M059J (cell line): ENCODE measurements at regions not wholly inside any gene's neighbourhood (a gene's known extent, or its start where the extent isn't known, plus 50 kb on each side); places are given as distances from the start of the nearest gene placed in this dataset.

Experiments used
- DNase-seq: peaks from one replicate; pipeline ENCODE4 v3.0.0-alpha.2; 2012; ENCODE audit warnings: low read depth

DNA sequence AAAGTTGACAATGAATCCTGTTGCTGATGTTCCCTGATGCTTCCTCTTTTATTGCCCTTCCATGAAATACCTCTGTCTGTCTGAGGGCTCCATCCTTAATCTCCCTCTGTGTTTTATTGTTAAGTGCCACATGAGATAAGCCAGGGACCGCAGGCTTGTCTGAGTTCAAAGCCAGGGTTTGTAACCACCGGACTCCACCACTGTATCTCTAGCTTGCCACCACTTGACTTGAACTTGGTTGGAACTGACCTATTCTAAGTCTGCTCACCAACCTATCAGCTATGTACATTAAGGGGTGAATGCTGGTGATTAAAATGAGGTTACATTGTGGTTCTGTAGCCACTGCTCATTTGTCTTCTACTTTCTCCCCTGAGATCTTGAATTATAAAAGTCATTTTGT lies 328.5 kb upstream of the ZEB2 start:
- DNase-seq: no peak

GRCh38 chr2:144847347-144848080 lies 327.6 kb upstream of the ZEB2 start:
- no peak for DNase-seq

DNA sequence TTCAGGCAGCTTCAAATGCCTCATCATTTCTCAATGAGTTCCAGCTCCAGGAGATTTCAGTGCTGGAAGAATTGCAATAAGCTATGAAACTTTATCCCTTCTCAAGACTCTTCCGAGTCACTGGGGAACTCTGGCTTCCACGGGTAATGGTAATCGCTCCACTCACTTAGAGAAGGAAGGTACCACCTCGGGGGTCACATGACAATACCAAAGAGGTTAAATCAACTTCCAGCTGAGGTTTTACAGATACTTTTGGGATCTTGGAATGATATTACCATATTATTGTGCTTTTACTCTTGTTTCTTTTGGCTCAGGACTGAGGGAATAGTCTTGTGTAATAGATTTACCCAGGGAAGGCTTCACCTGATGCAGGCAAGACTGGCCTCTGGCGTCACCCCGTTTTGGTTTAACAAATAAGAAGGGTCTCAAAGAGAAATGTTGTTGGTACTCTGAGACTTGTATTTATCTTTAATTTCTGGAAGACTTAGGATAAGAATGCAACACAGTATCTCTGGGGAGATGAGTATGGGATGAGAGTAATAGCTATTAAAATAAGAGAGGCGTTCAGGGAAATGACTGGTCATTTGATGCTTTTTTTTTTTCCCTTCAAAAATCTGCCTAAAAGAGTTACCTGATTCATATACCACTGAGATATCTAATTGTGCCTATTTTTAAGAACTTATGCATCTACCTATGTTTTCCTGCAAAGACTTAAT lies 316.9 kb upstream of the ZEB2 start:
- peak; percentile 38 for DNase-seq

DNA sequence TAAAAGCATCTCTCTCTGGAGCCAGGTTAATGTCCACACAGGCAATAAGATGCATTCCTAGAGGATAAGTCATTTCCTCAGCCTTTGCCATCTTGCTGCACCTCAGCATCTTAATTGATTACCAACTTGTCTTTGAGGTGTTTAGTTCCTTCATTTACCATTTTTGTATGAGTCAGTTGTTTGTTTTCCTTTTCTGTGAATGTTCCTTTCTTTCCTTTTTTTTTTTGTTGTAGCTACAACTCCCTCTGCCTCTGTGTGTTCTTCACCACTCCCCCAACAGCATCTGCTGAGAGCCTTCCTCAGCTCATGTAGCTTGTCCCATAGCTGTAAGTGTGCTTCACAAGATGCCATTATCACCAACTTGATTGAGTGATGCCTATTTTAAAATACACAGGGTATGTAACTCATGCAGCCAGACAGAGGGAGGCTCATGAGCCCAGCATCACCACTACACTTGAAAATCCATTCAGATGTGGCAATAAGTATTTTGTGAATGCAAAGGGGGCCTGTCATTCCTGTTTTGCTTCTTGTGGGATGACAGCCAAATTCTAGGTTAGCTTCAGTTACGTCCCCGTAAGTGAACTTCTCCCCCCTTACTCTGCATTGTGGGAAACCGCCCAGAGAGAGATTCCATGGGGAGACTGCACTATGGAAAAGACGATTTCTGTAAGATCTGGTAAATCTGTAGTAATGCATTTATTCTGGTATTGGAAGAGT lies 315.9 kb upstream of the ZEB2 start:
- peak; percentile 65 for DNase-seq

DNA sequence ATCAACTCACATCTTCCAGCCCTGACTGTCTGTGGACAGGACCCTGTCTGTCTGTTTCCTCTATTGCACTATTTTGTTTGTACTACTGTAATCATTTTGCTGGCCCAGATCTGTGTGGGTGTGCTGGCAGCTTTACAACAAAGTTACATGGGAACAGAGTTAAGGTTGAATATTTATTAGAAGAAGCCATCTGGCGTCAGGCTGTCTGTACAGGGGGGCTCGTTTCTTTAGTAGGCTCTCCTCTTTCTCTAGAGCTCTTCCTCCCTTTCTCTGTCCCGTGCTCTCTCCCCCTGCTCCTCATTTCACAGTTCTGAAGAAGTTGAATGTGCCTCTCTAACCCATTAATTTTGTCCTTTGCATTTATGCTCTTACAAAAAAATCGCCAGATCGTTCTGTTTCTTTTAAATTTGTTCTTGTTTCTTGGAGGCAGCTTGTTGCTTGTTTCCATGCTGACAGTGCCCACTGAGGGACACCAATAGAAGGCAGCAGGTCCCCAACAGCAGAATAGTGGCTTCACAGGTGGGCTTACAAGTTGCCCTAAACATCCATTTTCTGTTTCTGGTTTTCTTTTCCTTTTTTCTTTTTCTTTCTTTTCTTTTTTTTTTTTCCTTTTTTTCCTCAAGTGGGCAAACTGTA lies 315.2 kb upstream of the ZEB2 start:
- DNase-seq: peak; percentile 71

DNA sequence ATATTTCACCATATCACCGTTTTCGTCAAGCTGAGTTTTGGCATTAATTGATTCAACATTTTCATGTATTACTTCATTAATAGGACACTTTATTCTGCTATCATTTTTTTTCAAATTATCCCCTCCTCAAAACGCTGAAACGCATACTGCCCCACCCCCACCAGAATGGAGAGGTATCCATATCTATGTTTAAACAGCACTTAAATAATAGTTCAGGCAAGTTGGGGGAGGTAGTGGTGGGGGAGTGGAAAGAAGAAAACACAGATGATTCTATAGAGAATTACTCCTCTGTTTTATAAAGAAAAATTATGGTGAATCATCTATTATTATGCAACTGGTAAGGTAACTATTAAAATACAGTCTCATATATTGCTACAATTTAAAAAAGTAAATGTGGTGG lies 314.4 kb upstream of the ZEB2 start:
- DNase-seq: no peak

- no peak for DNase-seq
Observed at GRCh38 chr2:144833075-144833637, 313.2 kb upstream of the ZEB2 start.

DNA sequence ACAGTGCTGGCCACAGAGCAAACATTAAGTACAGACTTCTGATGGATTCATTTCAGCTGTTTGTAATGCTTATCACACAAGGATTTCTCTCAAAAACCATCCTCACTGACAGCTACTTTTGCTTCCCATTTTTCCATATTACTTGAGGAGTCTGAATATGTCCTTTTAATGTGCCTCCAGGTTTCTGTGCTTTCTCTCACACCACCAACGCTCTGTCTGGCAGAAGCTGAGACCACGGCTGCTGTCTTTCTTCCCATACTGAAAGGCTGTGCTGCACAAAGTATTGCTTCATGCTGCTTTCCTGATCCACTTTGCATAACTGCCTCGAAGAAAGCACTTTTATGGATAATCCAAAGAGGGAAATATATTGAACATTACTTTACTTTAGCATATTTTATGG lies 312.1 kb upstream of the ZEB2 start:
- no peak for DNase-seq

- DNase-seq: peak; percentile 59
Observed at GRCh38 chr2:144830543-144830942, 310.6 kb upstream of the ZEB2 start.

DNA sequence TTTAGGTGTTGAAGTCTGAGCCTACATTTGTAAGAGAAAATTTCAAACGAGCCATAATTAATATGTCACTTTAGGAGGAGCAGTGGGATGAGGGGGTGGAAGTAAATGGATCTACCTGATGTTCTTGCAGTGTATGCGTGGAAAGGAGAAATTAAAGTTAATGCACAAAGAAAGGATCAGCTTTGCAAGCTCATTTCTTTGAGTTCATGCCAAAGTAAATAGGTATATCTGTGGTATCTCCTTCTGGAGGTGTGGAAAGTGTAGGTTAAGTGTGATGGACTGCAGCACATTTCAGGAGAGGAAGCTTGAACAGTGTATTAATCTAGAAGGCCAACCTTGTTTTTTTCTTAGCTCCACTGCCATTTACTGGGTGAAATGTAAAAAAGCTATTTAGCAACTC lies 307.5 kb upstream of the ZEB2 start:
- DNase-seq: no peak

DNA sequence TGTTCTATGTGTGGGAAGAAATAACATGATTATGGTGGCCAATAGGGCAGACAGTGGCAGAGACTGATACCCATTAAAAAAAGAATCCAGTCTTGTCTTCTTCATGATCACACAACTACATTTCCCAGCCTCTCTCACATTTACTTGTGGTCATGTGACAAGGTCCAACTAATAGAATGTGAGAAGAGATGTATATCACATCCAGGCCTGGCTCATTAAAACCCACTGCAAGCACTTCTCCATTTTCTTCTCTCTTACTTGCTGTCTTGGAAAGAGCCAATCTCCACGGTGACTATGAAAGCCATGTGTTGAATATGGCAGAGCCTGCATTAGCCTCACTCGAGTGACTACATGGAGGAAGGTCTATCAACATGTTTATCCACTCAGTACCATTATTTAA lies 306.2 kb upstream of the ZEB2 start:
- no peak for DNase-seq

DNA sequence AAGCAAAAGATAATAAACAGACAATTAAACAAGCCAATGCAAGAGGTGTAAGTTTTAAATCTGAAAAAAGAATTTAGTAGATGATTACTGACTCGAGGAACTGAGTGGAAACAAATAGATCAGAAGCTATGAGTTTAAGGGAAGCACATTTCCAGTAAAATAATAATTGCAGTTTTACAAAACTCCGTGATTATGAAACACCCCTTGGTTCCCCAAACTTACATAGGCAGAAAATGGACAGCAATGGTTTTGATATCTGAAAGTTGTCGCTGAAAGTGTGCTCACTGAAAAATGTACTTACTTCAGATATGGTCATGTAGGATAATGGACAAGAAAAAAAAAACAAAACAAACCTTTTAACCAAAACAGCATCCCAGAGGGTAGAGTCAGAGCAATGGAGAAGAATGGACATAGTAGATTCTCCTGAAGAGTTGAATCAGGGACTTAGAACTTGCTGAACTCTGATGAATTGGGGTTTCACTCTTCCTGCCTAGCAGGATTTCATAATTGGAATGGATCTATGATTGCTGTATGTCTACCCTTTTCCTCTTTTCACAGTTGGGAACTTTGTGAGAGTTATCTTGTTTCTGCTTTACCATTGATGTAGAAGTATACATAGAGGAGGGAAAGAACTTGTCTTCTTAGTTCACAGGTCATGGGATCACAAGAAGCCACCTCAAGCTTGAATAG lies 305.6 kb upstream of the ZEB2 start:
- DNase-seq: no peak

DNA sequence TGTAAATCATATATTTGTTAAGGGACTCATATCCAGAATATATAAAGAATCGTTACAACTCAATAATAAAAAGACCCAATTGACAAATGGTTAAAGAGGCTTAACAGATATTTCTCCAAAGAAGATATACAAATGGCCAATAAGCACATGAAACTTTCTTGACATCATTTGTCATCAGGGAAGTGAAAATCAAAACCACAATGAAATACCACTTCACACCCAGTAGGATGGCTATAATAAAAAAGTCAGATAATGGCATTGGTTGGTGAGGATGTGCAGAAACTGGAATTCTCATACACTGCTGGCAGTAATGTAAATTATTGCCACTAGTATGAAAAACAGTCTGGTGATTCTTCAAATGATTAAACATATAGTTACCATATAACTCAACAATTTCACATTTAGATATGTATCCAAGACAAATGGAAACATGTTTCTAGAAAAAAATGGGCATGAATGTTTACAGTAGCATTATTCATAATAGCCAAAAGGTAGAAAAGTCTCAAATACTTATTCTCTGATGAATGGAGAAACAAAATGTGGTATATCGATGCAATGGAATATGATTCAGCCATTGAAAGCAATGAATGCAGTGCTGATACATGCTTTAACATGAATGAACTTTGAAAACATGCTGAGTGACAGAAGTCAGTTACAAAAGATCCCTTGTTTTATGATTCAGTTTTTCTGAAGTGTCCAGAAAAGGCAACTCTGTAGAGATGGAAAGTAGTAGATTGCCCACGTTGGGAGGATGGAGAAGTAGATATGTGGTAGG lies 304.6 kb upstream of the ZEB2 start:
- no peak for DNase-seq

DNA sequence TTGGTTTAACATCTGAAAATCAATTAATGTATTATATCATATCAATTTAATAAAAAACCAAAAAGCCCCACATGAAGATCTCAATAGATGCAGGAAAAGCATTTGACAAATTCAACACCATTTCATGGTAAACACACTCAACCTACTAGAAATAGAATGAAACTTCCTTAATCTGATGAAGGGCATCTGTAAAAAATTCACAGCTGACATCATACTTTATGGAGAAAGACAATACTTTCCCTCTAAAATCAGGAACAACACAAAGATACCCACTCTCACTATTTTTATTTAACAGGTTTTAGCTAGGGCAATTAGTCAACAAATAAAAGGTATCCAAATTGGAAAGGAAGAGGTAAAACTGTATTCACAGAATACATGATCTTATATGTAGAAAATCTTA lies 303.0 kb upstream of the ZEB2 start:
- no peak for DNase-seq

- DNase-seq: no peak
Observed at GRCh38 chr2:144812288-144812687, 292.4 kb upstream of the ZEB2 start.

GRCh38 chr2:144801766-144802165 lies 281.8 kb upstream of the ZEB2 start:
- peak; percentile 82 for DNase-seq

- no peak for DNase-seq
Observed at GRCh38 chr2:144801325-144801724, 281.4 kb upstream of the ZEB2 start.

- DNase-seq: no peak
Observed at GRCh38 chr2:144798989-144799388, 279.1 kb upstream of the ZEB2 start.

DNA sequence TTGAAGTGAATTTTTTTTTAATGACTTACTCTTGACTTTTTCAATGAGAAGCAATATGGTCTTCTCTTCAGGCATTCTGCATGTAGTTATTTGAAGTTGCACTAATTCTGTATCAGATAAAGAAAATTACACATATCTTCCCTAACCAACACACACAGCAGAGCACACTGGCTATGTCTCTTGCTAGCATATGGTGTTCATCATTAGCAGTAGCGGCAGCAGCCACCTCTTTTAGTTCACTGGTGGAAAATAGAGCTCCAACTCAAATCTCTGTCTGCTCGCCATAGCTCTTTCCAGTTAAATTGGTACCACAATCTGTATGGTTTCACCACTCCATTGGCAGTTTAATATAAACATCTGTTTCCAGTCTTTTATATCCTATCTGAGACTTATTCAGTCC lies 278.1 kb upstream of the ZEB2 start:
- DNase-seq: no peak

DNA sequence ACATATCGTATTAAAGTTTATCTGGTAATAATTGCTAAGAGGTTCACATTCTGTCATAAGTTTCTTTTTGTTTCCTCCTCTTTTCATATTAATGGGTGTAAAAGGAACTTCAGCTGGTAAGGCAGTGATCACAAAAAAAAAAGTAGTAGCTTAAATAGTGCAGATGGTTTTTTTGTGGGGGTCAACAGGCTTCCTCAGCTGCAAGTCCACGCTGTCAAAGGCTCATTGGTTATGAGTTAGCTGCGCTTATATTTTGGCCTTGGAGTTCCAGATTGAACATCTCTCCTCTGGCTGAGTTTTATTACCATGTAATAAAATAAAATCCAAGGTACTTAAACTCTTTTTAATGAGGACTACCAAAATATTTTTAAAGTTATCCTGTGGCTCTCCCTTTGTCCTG lies 277.0 kb upstream of the ZEB2 start:
- DNase-seq: no peak

DNA sequence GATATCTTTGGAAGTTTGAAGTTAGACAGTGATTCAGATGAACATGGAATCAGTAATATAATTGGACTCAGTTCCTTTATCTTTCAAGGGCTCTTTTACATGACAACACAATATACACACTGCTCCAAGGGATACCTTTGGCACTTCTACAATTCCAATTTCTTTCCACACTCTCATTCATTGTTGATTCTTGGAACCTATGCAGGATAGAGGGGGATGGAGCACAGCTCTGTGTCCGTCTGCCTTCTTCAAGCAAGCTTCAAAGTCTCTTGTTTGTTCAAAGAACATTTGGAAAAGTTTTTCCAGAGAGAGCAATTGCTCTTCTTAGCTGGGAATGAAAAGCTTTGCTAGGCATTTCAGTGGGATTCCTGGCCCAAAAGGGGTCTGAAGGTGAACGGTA lies 276.2 kb upstream of the ZEB2 start:
- DNase-seq: no peak
